ENCODE measurements at regions not wholly inside any gene's neighbourhood (a gene's known extent, or its start where the extent isn't known, plus 50 kb on each side); places are given as distances from the start of the nearest gene placed in this dataset.

DNA sequence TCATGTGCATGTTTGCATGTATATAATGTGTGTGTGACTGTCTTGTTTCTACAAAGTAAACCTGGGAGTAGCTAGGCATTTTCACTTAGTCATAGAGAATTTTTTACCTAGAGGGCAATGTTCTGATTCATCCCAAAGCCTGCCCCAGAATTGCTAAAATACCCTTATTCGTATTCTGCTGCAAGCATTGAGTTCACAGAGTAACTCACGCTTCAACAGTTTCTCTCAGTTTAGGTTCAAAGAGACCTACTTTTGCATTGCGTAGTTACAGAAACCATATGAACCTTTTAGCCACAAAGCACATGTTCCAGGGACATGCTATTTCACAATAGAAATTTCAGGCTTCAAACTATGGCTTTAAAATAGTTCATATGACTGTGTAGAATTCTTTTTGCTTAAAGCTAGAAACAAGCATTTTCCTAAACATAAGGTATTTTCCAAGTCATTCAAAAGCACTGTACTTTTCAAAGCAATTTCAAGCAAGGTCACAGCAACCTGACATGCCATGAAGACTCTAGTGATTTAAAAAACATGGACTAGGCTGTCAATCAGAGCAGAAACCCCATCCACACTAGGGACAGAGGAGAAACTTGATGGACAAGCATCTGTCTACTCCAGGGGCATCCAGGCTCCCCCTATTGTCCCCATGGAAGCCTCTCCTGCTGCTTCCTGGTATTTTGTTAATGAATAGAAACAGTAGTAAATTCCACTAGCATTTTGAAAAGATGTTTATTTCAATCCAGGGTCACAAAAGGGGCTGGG, 81.5 kb upstream of the MAPK10 start:
- DNase-seq (ENCODE audit: low read depth), result no peak
- TF ChIP-seq, protein P1, sequence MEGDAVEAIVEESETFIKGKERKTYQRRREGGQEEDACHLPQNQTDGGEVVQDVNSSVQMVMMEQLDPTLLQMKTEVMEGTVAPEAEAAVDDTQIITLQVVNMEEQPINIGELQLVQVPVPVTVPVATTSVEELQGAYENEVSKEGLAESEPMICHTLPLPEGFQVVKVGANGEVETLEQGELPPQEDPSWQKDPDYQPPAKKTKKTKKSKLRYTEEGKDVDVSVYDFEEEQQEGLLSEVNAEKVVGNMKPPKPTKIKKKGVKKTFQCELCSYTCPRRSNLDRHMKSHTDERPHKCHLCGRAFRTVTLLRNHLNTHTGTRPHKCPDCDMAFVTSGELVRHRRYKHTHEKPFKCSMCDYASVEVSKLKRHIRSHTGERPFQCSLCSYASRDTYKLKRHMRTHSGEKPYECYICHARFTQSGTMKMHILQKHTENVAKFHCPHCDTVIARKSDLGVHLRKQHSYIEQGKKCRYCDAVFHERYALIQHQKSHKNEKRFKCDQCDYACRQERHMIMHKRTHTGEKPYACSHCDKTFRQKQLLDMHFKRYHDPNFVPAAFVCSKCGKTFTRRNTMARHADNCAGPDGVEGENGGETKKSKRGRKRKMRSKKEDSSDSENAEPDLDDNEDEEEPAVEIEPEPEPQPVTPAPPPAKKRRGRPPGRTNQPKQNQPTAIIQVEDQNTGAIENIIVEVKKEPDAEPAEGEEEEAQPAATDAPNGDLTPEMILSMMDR (IDR thresholded peaks at IDR 0.05; ENCODE audit: control insufficient read depth, extremely low read depth, insufficient read depth), result no peak
- no peak overlapping the region for H3K4me3 ChIP-seq (ENCODE audit: low read depth, low read length)

DNA sequence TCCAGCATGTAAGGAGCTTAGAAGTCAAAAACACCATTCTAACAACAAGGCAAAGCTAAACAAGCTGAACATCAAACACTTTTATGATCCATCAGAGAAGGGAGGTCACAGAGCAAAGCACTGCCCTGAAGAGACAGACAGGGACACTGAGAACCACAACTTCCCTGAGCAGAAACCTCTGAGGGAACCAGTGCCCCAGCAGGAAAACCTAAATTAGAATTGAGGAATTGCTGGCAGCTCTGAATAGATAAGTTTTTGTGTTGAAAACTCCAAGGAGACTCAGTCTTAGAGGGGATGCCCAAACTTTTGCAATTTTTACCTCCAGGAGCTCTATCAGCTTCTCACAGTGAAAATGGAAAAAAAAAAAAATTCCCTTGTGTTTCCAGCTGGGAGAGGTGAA, 83.0 kb upstream of the MAPK10 start:
- H3K4me3 ChIP-seq (ENCODE audit: low read depth, low read length), result no peak overlapping the region
- TF ChIP-seq, protein P1 (IDR thresholded peaks at IDR 0.05; ENCODE audit: control insufficient read depth, extremely low read depth, insufficient read depth), result no peak
- no peak for DNase-seq (ENCODE audit: low read depth)

DNA sequence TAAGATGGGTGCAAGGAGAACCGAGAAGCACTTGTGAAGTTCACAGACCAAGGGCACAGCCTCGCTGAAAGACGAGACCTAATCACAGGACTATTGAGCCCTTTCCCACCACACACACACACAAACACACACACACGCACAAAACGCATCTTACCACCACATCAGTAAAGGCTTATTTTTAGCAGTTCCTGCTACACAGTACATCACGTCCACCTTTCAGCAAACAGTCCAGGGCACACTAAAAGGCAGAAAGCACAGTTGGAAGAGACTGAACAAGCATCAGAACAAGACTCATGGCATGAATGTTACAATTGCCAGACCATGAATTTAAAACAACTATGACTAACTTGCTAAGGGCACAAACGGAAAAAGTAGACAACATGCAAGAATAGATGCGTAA, 83.6 kb upstream of the MAPK10 start:
- no peak for DNase-seq (ENCODE audit: low read depth)
- TF ChIP-seq, protein P1 (IDR thresholded peaks at IDR 0.05; ENCODE audit: control insufficient read depth, extremely low read depth, insufficient read depth), result no peak
- no peak overlapping the region for H3K4me3 ChIP-seq (ENCODE audit: low read depth, low read length)

DNA sequence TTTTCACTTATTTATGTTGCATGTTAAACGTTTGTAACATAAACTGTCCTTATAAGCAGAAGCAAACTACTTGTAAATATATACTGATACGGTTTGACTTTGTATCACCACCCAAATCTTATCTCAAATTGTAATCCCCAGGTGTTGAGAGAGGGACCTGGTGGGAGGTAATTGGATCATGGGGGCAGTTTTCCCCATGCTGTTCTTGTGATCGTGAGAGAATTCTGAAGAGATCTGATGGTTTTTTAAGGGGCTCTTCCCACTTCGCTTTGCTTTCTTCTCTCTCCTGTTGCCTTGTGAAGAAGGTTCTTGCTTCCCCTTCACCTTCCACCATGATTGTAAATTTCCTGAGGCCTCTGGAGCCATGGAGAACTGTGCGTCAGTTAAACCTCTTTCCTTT, 87.1 kb upstream of the MAPK10 start:
- TF ChIP-seq, protein P1 (IDR thresholded peaks at IDR 0.05; ENCODE audit: control insufficient read depth, extremely low read depth, insufficient read depth), result no peak
- DNase-seq (ENCODE audit: low read depth), result no peak
- H3K4me3 ChIP-seq (ENCODE audit: low read depth, low read length), result no peak overlapping the region

DNA sequence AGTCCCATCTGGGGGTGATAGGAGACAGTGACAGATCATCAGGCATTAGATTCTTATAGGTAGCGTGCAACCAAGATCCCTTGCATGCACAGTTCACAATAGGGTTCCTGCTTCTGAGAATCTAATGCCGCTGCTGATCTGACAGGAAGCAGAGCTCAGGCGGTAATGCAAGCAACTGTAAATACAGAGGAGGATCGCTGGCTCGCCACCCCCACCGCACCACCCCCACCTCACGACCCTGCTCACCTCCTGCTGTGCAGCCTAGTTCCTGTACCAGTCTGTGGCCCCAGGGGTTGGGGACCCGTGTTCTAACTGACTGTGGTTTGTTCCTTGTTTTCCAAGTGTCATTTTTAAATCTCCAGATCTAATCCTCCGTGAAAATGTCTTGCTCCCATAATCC, 89.0 kb upstream of the MAPK10 start:
- DNase-seq (ENCODE audit: low read depth), result no peak
- no peak overlapping the region for H3K4me3 ChIP-seq (ENCODE audit: low read depth, low read length)
- TF ChIP-seq, protein P1 (IDR thresholded peaks at IDR 0.05; ENCODE audit: control insufficient read depth, extremely low read depth, insufficient read depth), result no peak

DNA sequence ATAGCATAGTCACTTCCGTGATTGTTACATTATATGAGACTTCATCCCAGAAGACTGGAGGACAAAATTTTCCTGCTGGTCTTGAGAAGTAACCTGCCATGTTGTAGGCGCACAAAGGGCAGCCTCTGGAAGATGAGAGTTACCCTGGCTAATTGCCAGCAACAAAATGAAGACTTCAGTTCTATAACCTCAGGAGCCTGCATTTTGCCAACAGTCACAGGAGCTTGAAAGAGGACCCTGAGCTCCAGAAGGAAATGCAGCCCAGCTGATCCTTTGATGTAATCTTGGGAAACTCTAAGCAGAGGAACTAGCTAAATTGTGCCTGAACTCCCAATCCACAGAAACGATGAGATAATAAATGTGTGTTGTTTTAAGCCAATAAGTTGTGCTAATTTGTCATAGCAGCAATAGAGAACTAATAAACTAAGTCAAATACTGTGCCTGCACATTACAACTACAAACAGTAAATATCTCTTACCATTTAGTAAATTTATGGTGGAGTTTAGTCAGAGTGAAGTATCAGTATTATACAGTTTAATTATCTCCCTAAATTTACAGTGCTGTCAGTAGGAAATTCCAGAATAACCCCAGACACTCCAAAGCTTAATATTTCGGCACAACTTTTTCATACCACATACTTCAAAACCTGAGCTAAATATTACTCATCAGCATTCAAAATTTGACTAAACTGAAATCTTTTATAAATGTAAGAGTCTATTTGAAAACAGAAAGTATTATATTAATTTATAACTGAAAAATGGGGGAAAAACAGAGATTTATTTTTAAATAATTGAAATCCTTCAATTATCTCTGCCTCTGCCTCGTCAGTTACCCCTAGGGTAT, 90.1 kb upstream of the MAPK10 start:
- no peak for DNase-seq (ENCODE audit: low read depth)
- H3K4me3 ChIP-seq (ENCODE audit: low read depth, low read length), result no peak overlapping the region
- TF ChIP-seq, protein P1 (IDR thresholded peaks at IDR 0.05; ENCODE audit: control insufficient read depth, extremely low read depth, insufficient read depth), result no peak
